ENCODE measurements at regions not wholly inside any gene's neighbourhood (a gene's known extent, or its start where the extent isn't known, plus 50 kb on each side); places are given as distances from the start of the nearest gene placed in this dataset.

DNA sequence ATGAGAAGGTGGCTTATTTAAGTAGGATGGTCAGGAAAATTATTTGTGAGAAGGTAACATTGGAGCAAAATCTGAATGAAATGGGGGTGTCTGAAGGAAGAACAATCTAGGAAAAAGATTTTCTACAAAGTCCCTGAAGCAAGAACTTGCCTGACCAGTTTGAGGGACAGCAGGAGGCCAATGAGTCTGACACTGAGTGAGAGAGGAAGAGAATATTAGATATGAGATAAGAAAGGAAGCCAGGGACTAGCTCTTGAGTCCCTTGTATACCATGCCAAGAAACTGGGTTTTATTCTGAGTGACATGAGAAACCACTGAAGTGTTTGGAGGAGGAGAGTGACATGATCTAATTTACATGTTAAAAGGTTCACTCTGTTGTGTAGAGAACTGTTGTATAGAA, 1478.9 kb downstream of the RPA4 start:
- Mint-ChIP-seq H3K27ac (no peak overlapping the region), H3K36me3 (ENCODE audit: low read depth) (no peaks in the 10 kb centered on the region), H3K4me1 (ENCODE audit: low read depth) (no peaks in the 10 kb centered on the region), H3K27me3 (ENCODE audit: low read depth) (no peaks in the 10 kb centered on the region), H3K4me3 (no peak overlapping the region), H3K9me3 (peaks cover 2% of the 10 kb centered on the region)
- intact Hi-C loops (cut with micrococcal nuclease), result no loop called here
- CTCF ChIA-PET, result no interaction called here
- DNase-seq, result no peak

DNA sequence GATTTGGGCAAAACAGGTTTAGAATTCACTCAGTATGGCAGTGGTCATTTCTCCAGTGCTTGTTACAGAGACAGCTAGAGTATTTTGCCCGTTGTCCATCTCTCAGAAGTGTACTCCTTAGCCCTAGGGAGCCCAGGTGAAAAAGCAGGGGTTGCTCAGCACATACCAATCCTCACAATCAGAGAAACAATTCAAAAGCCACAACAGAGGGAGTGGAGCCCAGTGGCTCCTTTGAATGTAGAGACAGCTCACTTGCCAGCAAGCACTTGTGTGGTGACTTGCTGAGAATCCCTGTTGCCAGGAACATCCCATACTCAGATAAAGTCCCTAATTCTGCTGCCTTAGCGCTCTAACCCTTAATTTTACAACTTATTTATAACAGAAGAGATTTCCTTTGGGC, 1488.3 kb downstream of the RPA4 start:
- H3K36me3 Mint-ChIP-seq (ENCODE audit: low read depth), result no peaks in the 10 kb centered on the region
- H3K4me3 Mint-ChIP-seq, result no peak overlapping the region
- intact Hi-C loops (cut with micrococcal nuclease), result no loop called here
- no peak overlapping the region for H3K27ac Mint-ChIP-seq
- CTCF ChIA-PET, result no interaction called here
- no peaks in the 10 kb centered on the region for H3K9me3 Mint-ChIP-seq
- H3K4me1 Mint-ChIP-seq (ENCODE audit: low read depth), result no peaks in the 10 kb centered on the region
- H3K27me3 Mint-ChIP-seq (ENCODE audit: low read depth), result no peaks in the 10 kb centered on the region
- DNase-seq, result no peak

DNA sequence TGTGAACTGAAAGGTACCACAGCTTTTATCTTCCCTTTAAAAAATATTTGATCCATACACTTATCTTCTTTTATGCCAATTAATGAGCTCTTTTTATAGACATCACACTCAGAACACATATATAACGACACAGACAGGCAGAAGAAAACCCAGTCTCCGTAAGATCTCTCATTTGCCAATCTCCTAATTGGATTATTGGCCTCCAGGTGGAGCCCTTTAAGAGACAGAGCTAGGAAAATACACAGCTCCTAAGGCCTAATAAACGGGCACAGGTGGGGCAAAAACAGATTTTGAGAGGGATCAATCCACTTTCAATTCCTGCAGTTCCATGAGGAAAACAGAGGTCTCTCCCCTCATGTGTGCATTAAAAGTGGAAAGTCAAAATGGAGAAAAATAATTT, 1495.4 kb downstream of the RPA4 start:
- no peak overlapping the region for H3K4me3 Mint-ChIP-seq
- H3K9me3 Mint-ChIP-seq, result peaks cover 2% of the 10 kb centered on the region
- H3K4me1 Mint-ChIP-seq (ENCODE audit: low read depth), result no peaks in the 10 kb centered on the region
- CTCF ChIA-PET, result no interaction called here
- H3K27ac Mint-ChIP-seq, result no peak overlapping the region
- DNase-seq, result no peak
- no peaks in the 10 kb centered on the region for H3K36me3 Mint-ChIP-seq (ENCODE audit: low read depth)
- intact Hi-C loops (cut with micrococcal nuclease), result no loop called here
- H3K27me3 Mint-ChIP-seq (ENCODE audit: low read depth), result no peaks in the 10 kb centered on the region

DNA sequence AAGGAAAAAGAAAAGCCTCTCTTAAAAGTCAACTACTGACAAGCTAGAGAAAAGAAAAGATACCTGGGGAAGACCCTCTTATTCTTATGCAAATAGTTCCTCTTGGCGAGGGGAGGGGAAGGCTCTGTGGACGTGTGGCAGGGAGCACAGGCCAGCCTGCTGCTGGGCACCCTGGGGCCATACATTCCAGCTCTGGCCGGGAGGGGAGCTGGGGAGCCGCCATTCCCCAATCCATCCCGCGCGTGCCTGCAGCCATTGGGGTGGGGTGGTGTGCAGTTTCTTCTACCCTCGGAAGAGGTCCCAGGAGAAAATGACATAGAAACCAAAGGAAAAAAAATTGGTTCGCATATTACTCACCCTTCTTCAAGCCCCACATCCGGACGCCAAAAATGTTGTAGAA, 1496.4 kb downstream of the RPA4 start:
- Mint-ChIP-seq H3K27me3 (ENCODE audit: low read depth) (no peaks in the 10 kb centered on the region), H3K36me3 (ENCODE audit: low read depth) (no peaks in the 10 kb centered on the region), H3K9me3 (peaks cover 3% of the 10 kb centered on the region), H3K4me1 (ENCODE audit: low read depth) (no peaks in the 10 kb centered on the region), H3K27ac (no peak overlapping the region), H3K4me3 (no peak overlapping the region)
- intact Hi-C loops (cut with micrococcal nuclease), result no loop called here
- DNase-seq, result no peak
- CTCF ChIA-PET, result no interaction called here

DNA sequence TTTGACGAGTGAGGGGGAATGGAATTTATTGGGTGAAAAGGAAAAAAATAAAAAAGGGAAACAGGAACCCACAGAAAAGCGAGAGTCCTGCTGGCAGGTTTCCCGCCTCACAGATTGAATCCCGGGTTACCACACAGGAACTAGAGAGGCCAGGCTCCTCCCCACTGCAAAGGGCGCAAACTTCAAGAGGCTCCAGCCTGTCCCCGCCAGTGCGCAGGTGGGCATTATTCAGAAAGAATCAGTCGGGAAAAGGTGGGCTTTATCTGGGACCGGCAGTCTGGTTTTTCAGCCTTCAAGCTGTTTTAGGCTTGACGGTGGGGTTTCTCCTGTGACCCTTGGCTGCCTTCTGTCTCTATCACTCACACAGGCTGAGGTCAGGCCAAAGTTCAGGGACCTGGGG, 1496.8 kb downstream of the RPA4 start:
- Mint-ChIP-seq H3K4me1 (ENCODE audit: low read depth) (no peaks in the 10 kb centered on the region), H3K27ac (no peak overlapping the region), H3K9me3 (peaks cover 3% of the 10 kb centered on the region), H3K36me3 (ENCODE audit: low read depth) (no peaks in the 10 kb centered on the region), H3K27me3 (ENCODE audit: low read depth) (no peaks in the 10 kb centered on the region), H3K4me3 (no peak overlapping the region)
- no peak for DNase-seq
- intact Hi-C loops (cut with micrococcal nuclease), result no loop called here
- CTCF ChIA-PET, result no interaction called here

DNA sequence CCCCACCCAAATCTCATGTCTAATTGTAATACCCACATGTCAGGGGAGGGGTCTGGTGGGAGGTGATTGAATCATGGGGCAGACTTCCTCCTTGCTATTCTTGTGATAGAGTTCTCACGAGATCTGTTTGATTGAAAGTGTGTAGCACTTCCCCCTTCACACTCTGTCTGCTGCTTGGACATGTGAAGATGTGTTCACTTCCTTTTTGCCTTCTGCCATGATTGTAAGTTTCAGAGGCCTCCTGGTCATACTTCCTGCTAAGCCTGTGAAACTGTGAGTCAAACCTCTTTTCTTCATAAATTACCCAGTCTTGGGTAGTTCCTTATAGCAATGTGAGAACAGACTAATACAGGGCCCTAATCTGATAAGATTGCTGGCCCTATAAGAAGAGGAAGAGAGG, 1514.8 kb downstream of the RPA4 start:
- intact Hi-C loops (cut with micrococcal nuclease), result no loop called here
- H3K4me3 Mint-ChIP-seq, result no peak overlapping the region

DNA sequence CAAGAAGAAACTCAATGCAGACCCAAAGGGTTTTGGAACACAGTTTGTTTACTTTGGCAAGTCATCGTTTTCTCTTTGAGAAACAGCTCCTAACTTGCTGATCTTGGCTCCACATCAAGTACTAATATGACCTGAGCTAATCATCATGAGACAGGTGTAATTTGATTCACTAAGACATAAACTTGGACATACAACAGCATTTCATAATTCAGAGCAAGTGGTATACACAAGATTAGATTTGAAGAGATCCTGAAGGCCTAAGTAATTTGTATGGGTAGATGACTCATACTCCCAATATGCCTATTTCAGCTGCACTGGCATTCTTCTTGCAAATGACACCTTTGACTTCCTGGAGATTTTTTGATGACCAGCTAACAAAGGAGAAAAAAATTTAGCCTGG, 1521.7 kb downstream of the RPA4 start:
- no peak for DNase-seq
- H3K27me3 Mint-ChIP-seq (ENCODE audit: low read depth), result no peaks in the 10 kb centered on the region
- H3K4me1 Mint-ChIP-seq (ENCODE audit: low read depth), result no peaks in the 10 kb centered on the region
- peaks cover 3% of the 10 kb centered on the region for H3K9me3 Mint-ChIP-seq
- CTCF ChIA-PET, result no interaction called here
- H3K4me3 Mint-ChIP-seq, result no peak overlapping the region
- H3K27ac Mint-ChIP-seq, result no peak overlapping the region
- intact Hi-C loops (cut with micrococcal nuclease), result no loop called here
- H3K36me3 Mint-ChIP-seq (ENCODE audit: low read depth), result no peaks in the 10 kb centered on the region

More for the DNA sequence above, 1514.8 kb downstream of the RPA4 start:
- no peaks in the 10 kb centered on the region for H3K36me3 Mint-ChIP-seq (ENCODE audit: low read depth)
- CTCF ChIA-PET, result no interaction called here
- no peak for DNase-seq
- no peaks in the 10 kb centered on the region for H3K4me1 Mint-ChIP-seq (ENCODE audit: low read depth)
- no peak overlapping the region for H3K27ac Mint-ChIP-seq
- H3K9me3 Mint-ChIP-seq, result no peaks in the 10 kb centered on the region
- H3K27me3 Mint-ChIP-seq (ENCODE audit: low read depth), result no peaks in the 10 kb centered on the region

DNA sequence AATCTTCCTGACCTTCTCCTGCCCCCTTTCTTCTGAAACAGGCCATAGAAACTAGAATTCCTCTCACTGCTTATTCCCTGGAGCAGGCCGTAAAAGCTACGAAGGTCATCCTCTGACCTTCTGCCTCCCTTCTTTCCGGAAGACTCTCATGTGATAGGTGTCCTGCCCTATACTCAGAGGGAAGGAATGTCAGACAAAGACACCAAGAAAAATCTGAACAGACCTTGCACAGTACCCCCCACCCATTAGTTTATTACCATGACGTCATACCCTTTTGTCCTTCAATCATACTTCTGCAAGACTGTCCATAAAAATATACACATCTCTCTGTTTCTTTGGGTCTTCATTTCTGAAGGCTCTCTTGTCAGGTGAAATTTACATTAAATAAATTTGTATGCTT, 1523.9 kb downstream of the RPA4 start:
- H3K36me3 Mint-ChIP-seq (ENCODE audit: low read depth), result no peaks in the 10 kb centered on the region

GRCh38 chrX:98409867-98410266, 1526.2 kb downstream of the RPA4 start:
- DNase-seq, result no peak
- intact Hi-C loops (cut with micrococcal nuclease), result no loop called here
- Mint-ChIP-seq H3K9me3 (no peaks in the 10 kb centered on the region), H3K4me3 (no peak overlapping the region), H3K4me1 (ENCODE audit: low read depth) (no peaks in the 10 kb centered on the region), H3K27me3 (ENCODE audit: low read depth) (no peaks in the 10 kb centered on the region), H3K27ac (no peak overlapping the region), H3K36me3 (ENCODE audit: low read depth) (no peaks in the 10 kb centered on the region)
- CTCF ChIA-PET, result no interaction called here

More for the DNA sequence above, 1523.9 kb downstream of the RPA4 start:
- H3K27ac Mint-ChIP-seq, result no peak overlapping the region
- intact Hi-C loops (cut with micrococcal nuclease), result no loop called here
- no peak overlapping the region for H3K4me3 Mint-ChIP-seq
- H3K4me1 Mint-ChIP-seq (ENCODE audit: low read depth), result no peaks in the 10 kb centered on the region
- CTCF ChIA-PET, result no interaction called here
- peaks cover 3% of the 10 kb centered on the region for H3K9me3 Mint-ChIP-seq
- no peaks in the 10 kb centered on the region for H3K27me3 Mint-ChIP-seq (ENCODE audit: low read depth)
- DNase-seq, result no peak

GRCh38 chrX:98412058-98412457, 1528.3 kb downstream of the RPA4 start:
- intact Hi-C loops (cut with micrococcal nuclease), result no loop called here
- H3K4me3 Mint-ChIP-seq, result no peak overlapping the region
- CTCF ChIA-PET, result no interaction called here
- H3K27ac Mint-ChIP-seq, result no peak overlapping the region
- H3K4me1 Mint-ChIP-seq (ENCODE audit: low read depth), result no peaks in the 10 kb centered on the region
- H3K27me3 Mint-ChIP-seq (ENCODE audit: low read depth), result no peaks in the 10 kb centered on the region
- H3K9me3 Mint-ChIP-seq, result peaks cover 1% of the 10 kb centered on the region
- no peak for DNase-seq
- H3K36me3 Mint-ChIP-seq (ENCODE audit: low read depth), result no peaks in the 10 kb centered on the region

DNA sequence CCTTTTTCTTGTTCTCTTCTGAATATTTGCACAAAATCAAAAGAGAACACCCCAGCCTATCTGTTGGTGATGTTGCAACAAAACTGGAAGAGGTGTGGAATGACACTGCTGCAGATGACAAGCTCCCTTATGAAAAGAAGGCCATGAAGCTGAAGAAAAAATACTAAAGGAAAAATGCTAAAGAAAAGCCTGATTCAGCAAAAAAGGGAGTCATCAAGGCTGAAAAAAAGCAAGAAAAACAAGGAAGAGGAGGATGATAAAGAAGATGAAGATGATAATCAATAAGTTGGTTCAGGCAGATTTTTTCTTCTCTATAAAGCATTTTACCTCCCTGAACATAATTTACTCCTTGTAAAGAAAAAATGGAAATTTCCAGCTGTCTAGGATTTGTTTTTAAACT, 1538.8 kb downstream of the RPA4 start:
- no peak overlapping the region for H3K4me3 Mint-ChIP-seq
- DNase-seq, result no peak
- intact Hi-C loops (cut with micrococcal nuclease), result no loop called here
- no peaks in the 10 kb centered on the region for H3K4me1 Mint-ChIP-seq (ENCODE audit: low read depth)
- H3K27ac Mint-ChIP-seq, result no peak overlapping the region
- CTCF ChIA-PET, result no interaction called here
- H3K27me3 Mint-ChIP-seq (ENCODE audit: low read depth), result no peaks in the 10 kb centered on the region
- no peaks in the 10 kb centered on the region for H3K36me3 Mint-ChIP-seq (ENCODE audit: low read depth)
- peaks cover 3% of the 10 kb centered on the region for H3K9me3 Mint-ChIP-seq

DNA sequence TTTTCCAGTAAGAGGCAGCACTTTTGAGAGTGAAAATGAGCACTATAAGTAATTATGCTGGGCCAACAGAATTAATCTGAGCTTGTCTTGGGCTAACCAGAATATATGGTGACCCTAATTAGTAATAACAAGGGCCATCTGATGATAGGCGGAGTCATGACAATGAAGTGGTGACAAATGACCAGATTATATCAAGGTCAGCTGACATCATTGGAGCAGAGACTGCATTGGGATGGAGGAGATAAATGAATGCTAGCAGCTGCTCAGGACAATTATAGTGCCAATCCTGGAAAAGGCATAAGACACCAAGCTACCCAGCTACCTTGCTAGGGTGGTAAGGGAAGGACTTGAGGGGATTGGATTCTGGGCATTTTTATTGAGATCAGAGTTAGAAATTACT, 1548.7 kb downstream of the RPA4 start:
- CTCF ChIA-PET, result no interaction called here
- no peaks in the 10 kb centered on the region for H3K4me1 Mint-ChIP-seq (ENCODE audit: low read depth)
- no peak overlapping the region for H3K4me3 Mint-ChIP-seq
- H3K9me3 Mint-ChIP-seq, result no peaks in the 10 kb centered on the region
- H3K36me3 Mint-ChIP-seq (ENCODE audit: low read depth), result no peaks in the 10 kb centered on the region
- DNase-seq, result no peak
- H3K27ac Mint-ChIP-seq, result no peak overlapping the region
- no peaks in the 10 kb centered on the region for H3K27me3 Mint-ChIP-seq (ENCODE audit: low read depth)
- intact Hi-C loops (cut with micrococcal nuclease), result no loop called here

DNA sequence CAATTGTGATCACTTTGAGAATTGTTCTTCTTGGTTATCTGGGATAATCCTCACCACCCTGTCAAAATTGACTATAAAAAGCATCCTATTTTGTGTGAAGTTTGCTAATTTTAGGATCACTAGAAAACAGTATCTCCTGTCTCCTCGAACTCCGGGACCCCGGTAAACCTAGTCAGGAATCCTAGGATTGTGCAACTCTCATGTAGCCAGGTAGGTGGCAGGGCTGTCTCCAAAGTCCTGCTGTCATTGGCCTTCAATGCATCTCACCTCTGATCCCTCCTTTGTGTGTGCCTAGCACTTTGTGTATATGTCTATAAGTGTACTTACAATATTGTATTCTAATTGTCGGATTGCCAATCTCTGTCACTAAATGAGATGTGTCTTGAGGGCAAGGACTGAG, 1564.8 kb downstream of the RPA4 start:
- Mint-ChIP-seq H3K36me3 (ENCODE audit: low read depth) (no peaks in the 10 kb centered on the region), H3K27ac (no peak overlapping the region), H3K27me3 (ENCODE audit: low read depth) (no peaks in the 10 kb centered on the region), H3K4me3 (no peak overlapping the region), H3K9me3 (no peaks in the 10 kb centered on the region), H3K4me1 (ENCODE audit: low read depth) (no peaks in the 10 kb centered on the region)
- intact Hi-C loops (cut with micrococcal nuclease), result no loop called here
- CTCF ChIA-PET, result no interaction called here
- no peak for DNase-seq

GRCh38 chrX:98452456-98452855, 1568.7 kb downstream of the RPA4 start:
- H3K27ac Mint-ChIP-seq, result no peak overlapping the region
- H3K4me3 Mint-ChIP-seq, result no peak overlapping the region
- no peaks in the 10 kb centered on the region for H3K9me3 Mint-ChIP-seq
- CTCF ChIA-PET, result no interaction called here
- no peaks in the 10 kb centered on the region for H3K4me1 Mint-ChIP-seq (ENCODE audit: low read depth)
- DNase-seq, result no peak
- H3K36me3 Mint-ChIP-seq (ENCODE audit: low read depth), result no peaks in the 10 kb centered on the region
- H3K27me3 Mint-ChIP-seq (ENCODE audit: low read depth), result no peaks in the 10 kb centered on the region
- intact Hi-C loops (cut with micrococcal nuclease), result no loop called here

Data from activated naive CD4-positive, alpha-beta T cell treated with anti-CD3 and anti-CD28 coated beads for 36 hours (primary cell).